HepG2 (cell line): ENCODE measurements at regions not wholly inside any gene's neighbourhood (a gene's known extent, or its start where the extent isn't known, plus 50 kb on each side); places are given as distances from the start of the nearest gene placed in this dataset.

ENCODE experiments used
- ATAC-seq: fragments of 200-7000 bp; cut with Tn5 transposase; 3 replicates; pipeline ENCODE4 v1.9.1; 2020; ENCODE audit warnings: mild to moderate bottlenecking, moderate library complexity
- BruUV-seq: library from RNA; stranded (reverse); fragments of 400-500 nt; replicated peaks from 2 replicates; lab custom pipeline; 2021; lab: Mats Ljungman, UMichigan
- CTCF ChIA-PET: fragments of 300-600 bp; formaldehyde crosslinking; extraction: SDS; loops from one replicate; lab custom pipeline; 2021; ENCODE audit warnings: low total read pairs, inconsistent platforms, low intra/inter-chr PET ratio; lab: Yijun Ruan, JAX
- POLR2A ChIA-PET: fragments of 350-600 bp; sonication (Branson Sonifier 250); formaldehyde crosslinking; loops from one replicate; lab custom pipeline; 2020; ENCODE audit warnings: antibody characterized with exemption, inconsistent platforms; lab: Yijun Ruan, JAX
- DNase-seq: peaks from one replicate; pipeline ENCODE4 v3.0.0-alpha.2; 2015; ENCODE audit warnings: low spot score
- FAIRE-seq: peaks from 3 replicates; lab custom pipeline; 2011; peaks lifted over from hg19 to GRCh38; lab: Jason Lieb, UNC
- H2AFZ ChIP-seq: one replicate; pipeline ENCODE4 v1.6.1; 2011; ENCODE audit warnings: low read length, inconsistent platforms
- H3K27ac ChIP-seq: fragments of 300-600 bp; 3 replicates; pipeline ENCODE4 v1.8.0; 2011; ENCODE audit warnings: mixed run types, mild to moderate bottlenecking, mixed read lengths, low read length, inconsistent platforms; ENCODE audit not compliant: insufficient read depth; ENCODE audit errors: extremely low read length
- H3K27me3 ChIP-seq, 2 experiments: fragments of 200-600 bp in 1 of 2; 2 replicates in 1 of 2; 3 replicates in 1 of 2; pipeline versions ENCODE4 v1.6.0 to v1.8.0; 2011; ENCODE audit warnings: low read length in 2 of 2, mild to moderate bottlenecking in 2 of 2, moderate library complexity in 2 of 2, inconsistent platforms in 1 of 2; ENCODE audit not compliant: insufficient read depth in 2 of 2, control insufficient read depth in 1 of 2
- H3K36me3 ChIP-seq, 2 experiments: fragments of 200-600 bp in 1 of 2; replicated peaks in 1 of 2; 2 replicates in 1 of 2; 3 replicates in 1 of 2; pipeline versions ENCODE4 v1.5.1 to v1.8.0; 2011; ENCODE audit warnings: low read length in 2 of 2, inconsistent platforms in 1 of 2; ENCODE audit not compliant: insufficient read depth in 2 of 2, control insufficient read depth in 1 of 2
- H3K4me1 ChIP-seq: 2 replicates; pipeline ENCODE4 v1.5.1; 2012; ENCODE audit warnings: low read length, inconsistent platforms; ENCODE audit not compliant: insufficient read depth
- H3K4me2 ChIP-seq: 2 replicates; pipeline ENCODE4 v1.6.0; 2011; ENCODE audit warnings: low read depth, low read length, inconsistent platforms
- H3K4me3 ChIP-seq, 3 experiments: fragments of 200-600 bp in 1 of 3; sonication (generic), shearing (Covaris generic) in 1 of 3; replicated peaks in 1 of 3; 2 replicates each; pipeline ENCODE4 v1.5.1; 2011 to 2016; ENCODE audit warnings: low read length in 3 of 3, inconsistent platforms in 2 of 3, low read depth in 2 of 3, mild to moderate bottlenecking in 2 of 3, control low read depth in 1 of 3, mixed read lengths in 1 of 3; ENCODE audit not compliant: insufficient read depth in 1 of 3
- H3K79me2 ChIP-seq: one replicate; pipeline ENCODE4 v1.6.1; 2011; ENCODE audit warnings: low read length, inconsistent platforms; ENCODE audit not compliant: insufficient read depth
- H3K9ac ChIP-seq: 2 replicates; pipeline ENCODE4 v1.6.0; 2011; ENCODE audit warnings: mild to moderate bottlenecking, low read depth, low read length, inconsistent platforms; ENCODE audit not compliant: insufficient read depth
- H3K9me3 ChIP-seq: 2 replicates; pipeline ENCODE4 v1.5.1; 2012; ENCODE audit warnings: mild to moderate bottlenecking, low read length
- H4K20me1 ChIP-seq: 2 replicates; pipeline ENCODE4 v1.6.0; 2011; ENCODE audit warnings: inconsistent platforms, mild to moderate bottlenecking, low read length, moderate library complexity; ENCODE audit not compliant: insufficient read depth
- FOXP1 ChIP-seq, 2 experiments: fragments of 450-650 bp in 1 of 2; IDR thresholded peaks; 2 replicates each; pipeline ENCODE4 v1.6.1; 2017 to 2018; ENCODE audit warnings: antibody characterized with exemption in 1 of 2
- GABPA ChIP-seq, 2 experiments: IDR thresholded peaks; 2 replicates each; pipeline ENCODE4 v1.6.1; 2011 to 2016; ENCODE audit warnings: low read depth in 2 of 2, low read length in 1 of 2, missing biosample characterization in 1 of 2, missing genetic modification characterization in 1 of 2
- NFIC ChIP-seq: IDR thresholded peaks from 2 replicates; pipeline ENCODE4 v1.6.1; 2012; ENCODE audit warnings: mild to moderate bottlenecking, low read length, inconsistent platforms
- RFX3 ChIP-seq: IDR thresholded peaks from 2 replicates; pipeline ENCODE4 v1.6.1; 2016; ENCODE audit warnings: missing biosample characterization, missing genetic modification reagents
- SKI ChIP-seq: fragments of 450-650 bp; IDR thresholded peaks from one replicate; pipeline ENCODE4 v1.6.1; 2018; ENCODE audit warnings: mild to moderate bottlenecking; ENCODE audit not compliant: partially characterized antibody
- ZNF556 ChIP-seq: sonication (generic); formaldehyde crosslinking; IDR thresholded peaks from 2 replicates; pipeline ENCODE4 v1.4.0; 2020; ENCODE audit warnings: mild to moderate bottlenecking, missing genetic modification reagents, borderline replicate concordance
- ZNF792 ChIP-seq: IDR thresholded peaks from 2 replicates; pipeline ENCODE4 v1.6.1; 2016
- ZSCAN9 ChIP-seq: IDR thresholded peaks from 2 replicates; pipeline ENCODE4 v1.6.1; 2016; ENCODE audit warnings: borderline replicate concordance
- WGBS: methylation state at CpG from one replicate; pipeline ENCODE4 v1.1.6; 2017; ENCODE audit warnings: low lambda C conversion rate; 5-methylcytosine and 5-hydroxymethylcytosine counted together
- in situ Hi-C: cut with HindIII; loops from 2 replicates; pipeline ENCODE4 v1.10.0; 2017; ENCODE audit warnings: low pct_unique_long_range_greater_than_20kb; ENCODE audit not compliant: extremely low pct_ligation_motif_present
- intact Hi-C: fragments of 100-400 bp; cut with micrococcal nuclease; formaldehyde crosslinking; loops from one replicate; pipeline ENCODE4 v1.10.0; 2022; ENCODE audit not compliant: unreplicated experiment
- TF ChIP-seq, protein P1 (sequence below): sonication (generic); formaldehyde crosslinking; IDR thresholded peaks from 2 replicates; pipeline ENCODE4 v1.5.0; 2020; ENCODE audit warnings: missing genetic modification reagents
- TF ChIP-seq, protein P2 (sequence below): sonication (generic); formaldehyde crosslinking; IDR thresholded peaks from 2 replicates; pipeline ENCODE4 v1.5.0; 2020; ENCODE audit warnings: mild to moderate bottlenecking, missing genetic modification reagents
- TF ChIP-seq, protein P3 (sequence below): sonication (generic); formaldehyde crosslinking; IDR thresholded peaks from 2 replicates; pipeline ENCODE4 v1.4.0; 2020; ENCODE audit warnings: mild to moderate bottlenecking, missing genetic modification reagents
- TF ChIP-seq, protein P4 (sequence below): sonication (generic); formaldehyde crosslinking; IDR thresholded peaks from 2 replicates; pipeline ENCODE4 v1.5.0; 2020; ENCODE audit warnings: mild to moderate bottlenecking, missing genetic modification reagents

DNA sequence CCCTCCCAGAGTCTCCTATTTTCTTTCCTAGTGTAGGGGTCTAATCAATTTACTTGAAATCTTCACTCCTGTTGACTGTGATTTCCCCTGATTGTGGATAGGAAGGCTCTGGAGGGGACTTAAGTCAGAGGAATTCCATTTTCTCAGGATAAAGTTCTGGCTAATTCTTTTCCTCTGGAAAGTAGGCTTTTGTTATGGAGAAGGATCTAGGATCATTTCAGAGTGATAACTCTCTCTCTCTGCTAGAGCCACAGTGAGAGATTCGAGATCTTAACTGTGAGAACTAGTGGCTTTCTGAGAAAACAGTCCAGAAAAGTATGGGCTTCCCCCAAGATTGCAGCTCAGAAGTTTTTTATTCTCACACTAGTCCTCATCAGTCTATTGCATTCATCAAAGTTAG is 163.9 kb upstream of the TFPI start:
- in situ Hi-C loops = no loop called here
- Histone ChIP-seq H2AFZ (no peak overlapping the region), H3K27me3 (no peaks in the 10 kb centered on the region), H3K4me2 (no peak overlapping the region), H4K20me1 (no peaks in the 10 kb centered on the region), H3K4me3 (no peak overlapping the region), H3K27ac (no peak overlapping the region), H3K9ac (no peak overlapping the region), H3K36me3 (no peaks in the 10 kb centered on the region), H3K9me3 (no peaks in the 10 kb centered on the region), H3K4me1 (no peaks in the 10 kb centered on the region), H3K79me2 (no peaks in the 10 kb centered on the region)
- WGBS = 0% methylated on average over 1 of the region's 1 CpG
- FAIRE-seq (no peak), ATAC-seq (no peak), DNase-seq (no peak)
- intact Hi-C loops = no loop called here
- TF ChIP-seq, protein P1, sequence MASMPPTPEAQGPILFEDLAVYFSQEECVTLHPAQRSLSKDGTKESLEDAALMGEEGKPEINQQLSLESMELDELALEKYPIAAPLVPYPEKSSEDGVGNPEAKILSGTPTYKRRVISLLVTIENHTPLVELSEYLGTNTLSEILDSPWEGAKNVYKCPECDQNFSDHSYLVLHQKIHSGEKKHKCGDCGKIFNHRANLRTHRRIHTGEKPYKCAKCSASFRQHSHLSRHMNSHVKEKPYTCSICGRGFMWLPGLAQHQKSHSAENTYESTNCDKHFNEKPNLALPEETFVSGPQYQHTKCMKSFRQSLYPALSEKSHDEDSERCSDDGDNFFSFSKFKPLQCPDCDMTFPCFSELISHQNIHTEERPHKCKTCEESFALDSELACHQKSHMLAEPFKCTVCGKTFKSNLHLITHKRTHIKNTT = no peak
- TF ChIP-seq, protein P2, sequence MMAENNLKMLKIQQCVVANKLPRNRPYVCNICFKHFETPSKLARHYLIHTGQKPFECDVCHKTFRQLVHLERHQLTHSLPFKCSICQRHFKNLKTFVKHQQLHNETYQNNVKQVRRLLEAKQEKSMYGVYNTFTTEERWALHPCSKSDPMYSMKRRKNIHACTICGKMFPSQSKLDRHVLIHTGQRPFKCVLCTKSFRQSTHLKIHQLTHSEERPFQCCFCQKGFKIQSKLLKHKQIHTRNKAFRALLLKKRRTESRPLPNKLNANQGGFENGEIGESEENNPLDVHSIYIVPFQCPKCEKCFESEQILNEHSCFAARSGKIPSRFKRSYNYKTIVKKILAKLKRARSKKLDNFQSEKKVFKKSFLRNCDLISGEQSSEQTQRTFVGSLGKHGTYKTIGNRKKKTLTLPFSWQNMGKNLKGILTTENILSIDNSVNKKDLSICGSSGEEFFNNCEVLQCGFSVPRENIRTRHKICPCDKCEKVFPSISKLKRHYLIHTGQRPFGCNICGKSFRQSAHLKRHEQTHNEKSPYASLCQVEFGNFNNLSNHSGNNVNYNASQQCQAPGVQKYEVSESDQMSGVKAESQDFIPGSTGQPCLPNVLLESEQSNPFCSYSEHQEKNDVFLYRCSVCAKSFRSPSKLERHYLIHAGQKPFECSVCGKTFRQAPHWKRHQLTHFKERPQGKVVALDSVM (CRISPR knock-in tag) = no peak
- TF ChIP-seq, protein P3, sequence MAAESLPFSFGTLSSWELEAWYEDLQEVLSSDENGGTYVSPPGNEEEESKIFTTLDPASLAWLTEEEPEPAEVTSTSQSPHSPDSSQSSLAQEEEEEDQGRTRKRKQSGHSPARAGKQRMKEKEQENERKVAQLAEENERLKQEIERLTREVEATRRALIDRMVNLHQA (CRISPR knock-in tag) = no peak
- TF ChIP-seq GABPA (IDR thresholded peaks at IDR 0.05; ENCODE audit: low read depth, low read length) = no peak
- no peak for TF ChIP-seq GABPA (CRISPR knock-in tag; IDR thresholded peaks at IDR 0.05; ENCODE audit: low read depth)
- ChIA-PET POLR2A (no interaction called here), CTCF (no interaction called here)
- no TSS peak for BruUV-seq

DNA sequence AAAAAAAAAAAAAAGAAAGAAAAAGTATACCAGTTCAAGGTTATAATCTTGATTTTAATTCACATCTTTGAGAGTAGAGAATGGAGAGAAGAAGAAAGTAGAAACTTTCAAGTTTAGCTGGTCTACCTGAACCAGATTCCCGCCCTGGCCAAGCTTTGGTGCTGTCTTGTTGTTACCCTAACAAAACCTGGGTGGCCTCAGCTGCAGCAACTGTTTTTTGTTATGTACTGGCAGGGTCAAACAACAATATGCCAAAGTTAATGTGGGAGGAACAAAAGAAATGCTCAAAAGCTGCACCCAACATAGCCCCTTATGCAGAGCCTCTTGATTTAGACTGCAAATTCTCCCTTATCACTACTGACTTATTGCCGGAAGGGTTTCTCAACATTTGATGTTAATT is 165.3 kb upstream of the TFPI start:
- Histone ChIP-seq H3K79me2 (no peaks in the 10 kb centered on the region), H3K9ac (no peak overlapping the region), H3K4me2 (no peak overlapping the region), H3K4me1 (no peaks in the 10 kb centered on the region), H3K27ac (no peak overlapping the region)
- WGBS = 7% methylated on average over 2 of the region's 2 CpGs
- in situ Hi-C loops = no loop called here
- POLR2A ChIA-PET = no interaction called here
- no peak for TF ChIP-seq ZNF556 (CRISPR knock-in tag)
- TF ChIP-seq NFIC = no peak
- no peak for TF ChIP-seq FOXP1 (IDR thresholded peaks at IDR 0.05)
- no peak for TF ChIP-seq FOXP1 (CRISPR knock-in tag; IDR thresholded peaks at IDR 0.05)
- TF ChIP-seq, protein P4, sequence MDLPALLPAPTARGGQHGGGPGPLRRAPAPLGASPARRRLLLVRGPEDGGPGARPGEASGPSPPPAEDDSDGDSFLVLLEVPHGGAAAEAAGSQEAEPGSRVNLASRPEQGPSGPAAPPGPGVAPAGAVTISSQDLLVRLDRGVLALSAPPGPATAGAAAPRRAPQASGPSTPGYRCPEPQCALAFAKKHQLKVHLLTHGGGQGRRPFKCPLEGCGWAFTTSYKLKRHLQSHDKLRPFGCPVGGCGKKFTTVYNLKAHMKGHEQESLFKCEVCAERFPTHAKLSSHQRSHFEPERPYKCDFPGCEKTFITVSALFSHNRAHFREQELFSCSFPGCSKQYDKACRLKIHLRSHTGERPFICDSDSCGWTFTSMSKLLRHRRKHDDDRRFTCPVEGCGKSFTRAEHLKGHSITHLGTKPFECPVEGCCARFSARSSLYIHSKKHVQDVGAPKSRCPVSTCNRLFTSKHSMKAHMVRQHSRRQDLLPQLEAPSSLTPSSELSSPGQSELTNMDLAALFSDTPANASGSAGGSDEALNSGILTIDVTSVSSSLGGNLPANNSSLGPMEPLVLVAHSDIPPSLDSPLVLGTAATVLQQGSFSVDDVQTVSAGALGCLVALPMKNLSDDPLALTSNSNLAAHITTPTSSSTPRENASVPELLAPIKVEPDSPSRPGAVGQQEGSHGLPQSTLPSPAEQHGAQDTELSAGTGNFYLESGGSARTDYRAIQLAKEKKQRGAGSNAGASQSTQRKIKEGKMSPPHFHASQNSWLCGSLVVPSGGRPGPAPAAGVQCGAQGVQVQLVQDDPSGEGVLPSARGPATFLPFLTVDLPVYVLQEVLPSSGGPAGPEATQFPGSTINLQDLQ (CRISPR knock-in tag) = no peak
- TF ChIP-seq ZSCAN9 (CRISPR knock-in tag) = no peak
- no peak for TF ChIP-seq ZNF792 (CRISPR knock-in tag)
- TF ChIP-seq SKI = no peak
- TF ChIP-seq RFX3 = no peak
- TF ChIP-seq, all 625 proteins: peak for 0
- H4K20me1 ChIP-seq = no peaks in the 10 kb centered on the region
- no peaks in the 10 kb centered on the region for H3K9me3 ChIP-seq
- no peak overlapping the region for H3K4me3 ChIP-seq
- no peaks in the 10 kb centered on the region for H3K36me3 ChIP-seq
- no peak for FAIRE-seq
- intact Hi-C loops = no loop called here
- no peak overlapping the region for H2AFZ ChIP-seq
- no TSS peak for BruUV-seq
- no peak for DNase-seq
- CTCF ChIA-PET = no interaction called here
- no peaks in the 10 kb centered on the region for H3K27me3 ChIP-seq
- no peak for ATAC-seq
